Activated naive CD8-positive, alpha-beta T cell treated with anti-CD3 and anti-CD28 coated beads, Interleukin-2, amount 50 U/mL, for 24 hours (primary cell): ENCODE measurements at regions not wholly inside any gene's neighbourhood (a gene's known extent, or its start where the extent isn't known, plus 50 kb on each side); places are given as distances from the start of the nearest gene placed in this dataset.

Source experiments
- ATAC-seq: fragments of 150-1000 bp; cut with Tn5 transposase; one replicate; pipeline ENCODE4 v1.10.0; 2021
- DNase-seq: peaks from one replicate; pipeline ENCODE4 v3.0.0; 2021
- H3K27ac Mint-ChIP-seq: one replicate; pipeline ENCODE4 v1.8.0; 2021; ENCODE audit warnings: mild to moderate bottlenecking, mixed read lengths
- H3K27me3 Mint-ChIP-seq: one replicate; pipeline ENCODE4 v1.8.0; 2021; ENCODE audit warnings: mixed read lengths
- H3K36me3 Mint-ChIP-seq: one replicate; pipeline ENCODE4 v1.8.0; 2021; ENCODE audit warnings: low read depth, mixed read lengths
- H3K4me1 Mint-ChIP-seq: one replicate; pipeline ENCODE4 v1.8.0; 2021; ENCODE audit warnings: mixed read lengths
- H3K4me3 Mint-ChIP-seq: one replicate; pipeline ENCODE4 v1.8.0; 2021; ENCODE audit warnings: mild to moderate bottlenecking, moderate library complexity, mixed read lengths
- H3K9me3 Mint-ChIP-seq: one replicate; pipeline ENCODE4 v1.8.0; 2021; ENCODE audit warnings: mixed read lengths

- Mint-ChIP-seq H3K36me3 (no peaks in the 10 kb centered on the region), H3K4me1 (no peaks in the 10 kb centered on the region), H3K27ac (no peak overlapping the region), H3K9me3 (no peaks in the 10 kb centered on the region), H3K27me3 (peaks cover 9% of the 10 kb centered on the region), H3K4me3 (no peak overlapping the region)
- DNase-seq (no peak), ATAC-seq (no peak)
Observed at GRCh38 chr22:48436201-48436931, 1391.3 kb downstream of the BRD1 start.

- Mint-ChIP-seq H3K4me3 (no peak overlapping the region), H3K27me3 (peaks cover 9% of the 10 kb centered on the region), H3K27ac (no peak overlapping the region), H3K36me3 (no peaks in the 10 kb centered on the region), H3K9me3 (no peaks in the 10 kb centered on the region), H3K4me1 (no peaks in the 10 kb centered on the region)
- ATAC-seq (no peak), DNase-seq (no peak)
Observed at GRCh38 chr22:48434868-48435250, 1392.8 kb downstream of the BRD1 start.

GRCh38 chr22:48434156-48434867 lies 1393.4 kb downstream of the BRD1 start:
- no peak for ATAC-seq
- Mint-ChIP-seq H3K27me3 (peaks cover 9% of the 10 kb centered on the region), H3K36me3 (no peaks in the 10 kb centered on the region), H3K4me1 (no peaks in the 10 kb centered on the region), H3K27ac (no peak overlapping the region), H3K9me3 (no peaks in the 10 kb centered on the region), H3K4me3 (no peak overlapping the region)
- DNase-seq, result no peak

- DNase-seq (no peak), ATAC-seq (no peak)
- no peaks in the 10 kb centered on the region for H3K9me3 Mint-ChIP-seq
- no peak overlapping the region for H3K4me3 Mint-ChIP-seq
- no peaks in the 10 kb centered on the region for H3K36me3 Mint-ChIP-seq
- H3K4me1 Mint-ChIP-seq, result no peaks in the 10 kb centered on the region
- no peak overlapping the region for H3K27ac Mint-ChIP-seq
- peaks cover 10% of the 10 kb centered on the region for H3K27me3 Mint-ChIP-seq
Observed at GRCh38 chr22:48433647-48434046, 1394.0 kb downstream of the BRD1 start.

GRCh38 chr22:48432781-48433518 lies 1394.7 kb downstream of the BRD1 start:
- H3K27ac Mint-ChIP-seq, result no peak overlapping the region
- H3K4me1 Mint-ChIP-seq, result no peaks in the 10 kb centered on the region
- no peaks in the 10 kb centered on the region for H3K9me3 Mint-ChIP-seq
- DNase-seq (no peak), ATAC-seq (no peak)
- H3K27me3 Mint-ChIP-seq, result peaks cover 10% of the 10 kb centered on the region
- H3K36me3 Mint-ChIP-seq, result no peaks in the 10 kb centered on the region
- H3K4me3 Mint-ChIP-seq, result no peak overlapping the region

- H3K4me1 Mint-ChIP-seq, result no peaks in the 10 kb centered on the region
- peaks cover 9% of the 10 kb centered on the region for H3K27me3 Mint-ChIP-seq
- no peaks in the 10 kb centered on the region for H3K9me3 Mint-ChIP-seq
- ATAC-seq, result no peak
- H3K36me3 Mint-ChIP-seq, result no peaks in the 10 kb centered on the region
- no peak overlapping the region for H3K27ac Mint-ChIP-seq
- no peak overlapping the region for H3K4me3 Mint-ChIP-seq
- DNase-seq, result no peak
Observed at GRCh38 chr22:48431536-48432315, 1395.9 kb downstream of the BRD1 start.

- peaks cover 9% of the 10 kb centered on the region for H3K27me3 Mint-ChIP-seq
- no peak overlapping the region for H3K4me3 Mint-ChIP-seq
- no peaks in the 10 kb centered on the region for H3K36me3 Mint-ChIP-seq
- no peak overlapping the region for H3K27ac Mint-ChIP-seq
- no peaks in the 10 kb centered on the region for H3K9me3 Mint-ChIP-seq
- no peak for DNase-seq
- H3K4me1 Mint-ChIP-seq, result no peaks in the 10 kb centered on the region
- no peak for ATAC-seq
Observed at GRCh38 chr22:48431014-48431413, 1396.7 kb downstream of the BRD1 start.

- Mint-ChIP-seq H3K27ac (no peak overlapping the region), H3K27me3 (peaks cover 5% of the 10 kb centered on the region)
Observed at GRCh38 chr22:48429446-48430020, 1398.1 kb downstream of the BRD1 start.

GRCh38 chr22:48428631-48429371 lies 1398.9 kb downstream of the BRD1 start:
- DNase-seq (no peak), ATAC-seq (no peak)
- H3K27me3 Mint-ChIP-seq, result peaks cover 2% of the 10 kb centered on the region
- no peak overlapping the region for H3K27ac Mint-ChIP-seq
- H3K36me3 Mint-ChIP-seq, result no peaks in the 10 kb centered on the region
- H3K9me3 Mint-ChIP-seq, result no peaks in the 10 kb centered on the region
- H3K4me1 Mint-ChIP-seq, result no peaks in the 10 kb centered on the region
- H3K4me3 Mint-ChIP-seq, result no peak overlapping the region

More at GRCh38 chr22:48429446-48430020, 1398.1 kb downstream of the BRD1 start:
- Mint-ChIP-seq H3K36me3 (no peaks in the 10 kb centered on the region), H3K9me3 (no peaks in the 10 kb centered on the region), H3K4me1 (no peaks in the 10 kb centered on the region), H3K4me3 (no peak overlapping the region)
- DNase-seq, result no peak
- ATAC-seq, result no peak

- H3K27ac Mint-ChIP-seq, result no peak overlapping the region
- H3K4me3 Mint-ChIP-seq, result no peak overlapping the region
- DNase-seq (no peak), ATAC-seq (no peak)
- H3K9me3 Mint-ChIP-seq, result no peaks in the 10 kb centered on the region
- no peaks in the 10 kb centered on the region for H3K36me3 Mint-ChIP-seq
- peaks cover 2% of the 10 kb centered on the region for H3K27me3 Mint-ChIP-seq
- no peaks in the 10 kb centered on the region for H3K4me1 Mint-ChIP-seq
Observed at GRCh38 chr22:48427731-48428211, 1399.9 kb downstream of the BRD1 start.

- H3K27ac Mint-ChIP-seq, result no peak overlapping the region
Observed at GRCh38 chr22:48426466-48427380, 1401.0 kb downstream of the BRD1 start.

GRCh38 chr22:48425641-48426040 lies 1402.0 kb downstream of the BRD1 start:
- Mint-ChIP-seq H3K27ac (no peak overlapping the region), H3K36me3 (no peaks in the 10 kb centered on the region), H3K4me3 (no peak overlapping the region), H3K9me3 (no peaks in the 10 kb centered on the region), H3K27me3 (peaks cover 5% of the 10 kb centered on the region), H3K4me1 (no peaks in the 10 kb centered on the region)
- DNase-seq (no peak), ATAC-seq (no peak)

More at GRCh38 chr22:48426466-48427380, 1401.0 kb downstream of the BRD1 start:
- ATAC-seq, result no peak
- Mint-ChIP-seq H3K9me3 (no peaks in the 10 kb centered on the region), H3K27me3 (peaks cover 2% of the 10 kb centered on the region), H3K4me3 (no peak overlapping the region), H3K4me1 (no peaks in the 10 kb centered on the region), H3K36me3 (no peaks in the 10 kb centered on the region)
- DNase-seq, result no peak

GRCh38 chr22:48425091-48425506 lies 1402.6 kb downstream of the BRD1 start:
- Mint-ChIP-seq H3K4me1 (no peaks in the 10 kb centered on the region), H3K36me3 (no peaks in the 10 kb centered on the region), H3K27ac (no peak overlapping the region), H3K4me3 (no peak overlapping the region), H3K9me3 (no peaks in the 10 kb centered on the region), H3K27me3 (peaks cover 7% of the 10 kb centered on the region)
- ATAC-seq (no peak), DNase-seq (no peak)
